ENCODE measurements at regions not wholly inside any gene's neighbourhood (a gene's known extent, or its start where the extent isn't known, plus 50 kb on each side); places are given as distances from the start of the nearest gene placed in this dataset.

- no peaks in the 10 kb centered on the region for H3K9me3 ChIP-seq
- TF ChIP-seq, protein P1, sequence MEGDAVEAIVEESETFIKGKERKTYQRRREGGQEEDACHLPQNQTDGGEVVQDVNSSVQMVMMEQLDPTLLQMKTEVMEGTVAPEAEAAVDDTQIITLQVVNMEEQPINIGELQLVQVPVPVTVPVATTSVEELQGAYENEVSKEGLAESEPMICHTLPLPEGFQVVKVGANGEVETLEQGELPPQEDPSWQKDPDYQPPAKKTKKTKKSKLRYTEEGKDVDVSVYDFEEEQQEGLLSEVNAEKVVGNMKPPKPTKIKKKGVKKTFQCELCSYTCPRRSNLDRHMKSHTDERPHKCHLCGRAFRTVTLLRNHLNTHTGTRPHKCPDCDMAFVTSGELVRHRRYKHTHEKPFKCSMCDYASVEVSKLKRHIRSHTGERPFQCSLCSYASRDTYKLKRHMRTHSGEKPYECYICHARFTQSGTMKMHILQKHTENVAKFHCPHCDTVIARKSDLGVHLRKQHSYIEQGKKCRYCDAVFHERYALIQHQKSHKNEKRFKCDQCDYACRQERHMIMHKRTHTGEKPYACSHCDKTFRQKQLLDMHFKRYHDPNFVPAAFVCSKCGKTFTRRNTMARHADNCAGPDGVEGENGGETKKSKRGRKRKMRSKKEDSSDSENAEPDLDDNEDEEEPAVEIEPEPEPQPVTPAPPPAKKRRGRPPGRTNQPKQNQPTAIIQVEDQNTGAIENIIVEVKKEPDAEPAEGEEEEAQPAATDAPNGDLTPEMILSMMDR (IDR thresholded peaks at IDR 0.05): no peak
- no peak for TF ChIP-seq POLR2A (IDR thresholded peaks at IDR 0.05)
- H3K4me3 ChIP-seq (replicated peaks in 1 of 3): no peak overlapping the region
- intact Hi-C loops (cut with DNase I): no loop called here
- no peak overlapping the region for H3K27ac ChIP-seq
- no peak for DNase-seq
- H3K27me3 ChIP-seq: no peaks in the 10 kb centered on the region
- H3K4me1 ChIP-seq: peaks cover 13 to 14% of the 10 kb centered on the region in 2 donors
- H3K36me3 ChIP-seq: no peaks in the 10 kb centered on the region
- WGBS, 2 donors: 91% methylated on average over 2 of the region's 2 CpGs
These were observed 118.2 kb upstream of the ADAMTS9 start for GRCh38 chr3:64805978-64806377.

DNA sequence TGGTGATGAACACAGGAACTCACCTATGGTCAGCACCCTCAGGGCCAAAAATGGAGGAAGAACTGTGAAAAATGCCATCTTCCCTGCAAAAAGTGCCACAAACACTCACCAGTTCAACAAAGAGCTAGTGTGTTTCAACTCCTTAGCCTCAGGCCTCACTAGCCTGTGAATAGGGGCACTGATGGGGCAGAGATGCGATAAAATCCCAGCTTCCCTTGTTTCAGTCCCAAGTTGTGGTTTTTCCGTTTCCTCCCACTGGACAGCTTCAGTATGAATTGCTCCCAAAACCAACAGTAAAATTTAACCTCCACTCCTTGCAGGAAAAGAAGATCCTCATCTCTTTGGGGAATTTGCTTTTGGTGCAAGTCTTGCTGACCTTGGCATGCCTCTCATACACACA lies 117.4 kb upstream of the ADAMTS9 start:
- H3K4me1 ChIP-seq: peaks cover 13 to 14% of the 10 kb centered on the region in 2 donors
- H3K9me3 ChIP-seq: no peaks in the 10 kb centered on the region
- TF ChIP-seq, protein P1 (IDR thresholded peaks at IDR 0.05): no peak
- no peak for TF ChIP-seq POLR2A (IDR thresholded peaks at IDR 0.05)
- no peak for DNase-seq
- no peaks in the 10 kb centered on the region for H3K27me3 ChIP-seq
- H3K4me3 ChIP-seq (replicated peaks in 1 of 3): no peak overlapping the region
- WGBS, 2 donors: 80 to 84% methylated on average over 2 of the region's 2 CpGs
- H3K27ac ChIP-seq: no peak overlapping the region
- intact Hi-C loops (cut with DNase I): no loop called here
- H3K36me3 ChIP-seq: no peaks in the 10 kb centered on the region

- Histone ChIP-seq H3K9me3 (no peaks in the 10 kb centered on the region), H3K4me1 (peaks cover 20 to 22% of the 10 kb centered on the region in 2 donors), H3K36me3 (no peaks in the 10 kb centered on the region), H3K4me3 (replicated peaks in 1 of 3) (no peak overlapping the region), H3K27me3 (no peaks in the 10 kb centered on the region), H3K27ac (no peak overlapping the region)
- TF ChIP-seq POLR2A (IDR thresholded peaks at IDR 0.05): no peak
- TF ChIP-seq, protein P1 (IDR thresholded peaks at IDR 0.05): no peak
- no peak for DNase-seq
- intact Hi-C loops (cut with DNase I): no loop called here
- WGBS, 2 donors: 88 to 90% methylated on average over 9 of the region's 9 CpGs
These were observed 115.7 kb upstream of the ADAMTS9 start for GRCh38 chr3:64803469-64803868.

- Histone ChIP-seq H3K4me1 (peaks cover 22 to 28% of the 10 kb centered on the region in 2 donors), H3K9me3 (no peaks in the 10 kb centered on the region), H3K27ac (no peak overlapping the region), H3K4me3 (replicated peaks in 1 of 3) (no peak overlapping the region), H3K36me3 (no peaks in the 10 kb centered on the region), H3K27me3 (no peaks in the 10 kb centered on the region)
- intact Hi-C loops (cut with DNase I): no loop called here
- 92 to 94% methylated on average over 4 of the region's 4 CpGs for WGBS, 2 donors
- TF ChIP-seq, protein P1 (IDR thresholded peaks at IDR 0.05): no peak
- TF ChIP-seq POLR2A (IDR thresholded peaks at IDR 0.05): no peak
- no peak for DNase-seq
These were observed 114.7 kb upstream of the ADAMTS9 start for GRCh38 chr3:64802460-64802859.

DNA sequence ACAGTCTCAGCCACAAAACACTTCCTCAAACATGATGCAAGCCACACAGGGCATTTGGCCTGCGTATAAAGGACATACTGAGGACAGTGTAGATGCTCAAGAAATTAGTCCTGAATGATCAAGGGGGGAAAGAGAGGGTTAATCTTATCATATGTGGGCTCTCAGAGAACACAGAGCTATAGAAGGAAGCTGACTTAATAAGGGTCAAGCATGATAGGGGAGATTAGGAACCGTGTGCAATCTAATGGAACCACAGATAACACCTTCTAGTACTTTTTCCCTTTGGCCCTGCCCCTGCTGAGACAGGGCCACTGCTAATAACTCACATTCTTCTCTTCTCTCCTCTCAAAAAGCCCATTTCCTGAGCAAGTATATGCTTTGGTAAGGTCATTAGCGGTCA lies 114.1 kb upstream of the ADAMTS9 start:
- TF ChIP-seq, protein P1 (IDR thresholded peaks at IDR 0.05): no peak
- no peak for TF ChIP-seq POLR2A (IDR thresholded peaks at IDR 0.05)
- 75 to 81% methylated on average over 3 of the region's 3 CpGs for WGBS, 2 donors

More for the DNA sequence above, 114.1 kb upstream of the ADAMTS9 start:
- no peaks in the 10 kb centered on the region for H3K27me3 ChIP-seq
- no peak overlapping the region for H3K4me3 ChIP-seq (replicated peaks in 1 of 3)
- H3K36me3 ChIP-seq: no peaks in the 10 kb centered on the region
- intact Hi-C loops (cut with DNase I): no loop called here
- H3K9me3 ChIP-seq: no peaks in the 10 kb centered on the region
- H3K27ac ChIP-seq: no peak overlapping the region
- peaks cover 22 to 30% of the 10 kb centered on the region in 2 donors for H3K4me1 ChIP-seq
- no peak for DNase-seq

Measured in thyroid gland (tissue), 4 donors.